ENCODE measurements at regions not wholly inside any gene's neighbourhood (a gene's known extent, or its start where the extent isn't known, plus 50 kb on each side); places are given as distances from the start of the nearest gene placed in this dataset.

GRCh38 chr3:72591522-72592421 lies 256.5 kb downstream of the SHQ1 start:
- ATAC-seq = no peak

GRCh38 chr3:72590732-72591221 lies 257.5 kb downstream of the SHQ1 start:
- ATAC-seq = no peak

- ATAC-seq = no peak
Measured at GRCh38 chr3:72587282-72587681, 261.0 kb downstream of the SHQ1 start.

- ATAC-seq = no peak
Measured at GRCh38 chr3:72586694-72587093, 261.6 kb downstream of the SHQ1 start.

- ATAC-seq = no peak
Measured at GRCh38 chr3:72585966-72586365, 262.3 kb downstream of the SHQ1 start.

- ATAC-seq = no peak
Measured at GRCh38 chr3:72584262-72584661, 264.0 kb downstream of the SHQ1 start.

GRCh38 chr3:72582963-72583362 lies 265.3 kb downstream of the SHQ1 start:
- ATAC-seq = no peak

- peak in 1 of 2 donors; percentile 41 for ATAC-seq
Measured at GRCh38 chr3:72582211-72582878, 265.9 kb downstream of the SHQ1 start.

GRCh38 chr3:72580900-72581299 lies 267.3 kb downstream of the SHQ1 start:
- ATAC-seq = no peak

- no peak for ATAC-seq
Measured at GRCh38 chr3:72580246-72580756, 267.9 kb downstream of the SHQ1 start.

GRCh38 chr3:72579581-72580245 lies 268.5 kb downstream of the SHQ1 start:
- no peak for ATAC-seq

- no peak for ATAC-seq
Measured at GRCh38 chr3:72579191-72579580, 269.1 kb downstream of the SHQ1 start.

- no peak for ATAC-seq
Measured at GRCh38 chr3:72577190-72577589, 271.1 kb downstream of the SHQ1 start.

GRCh38 chr3:72576563-72576962 lies 271.7 kb downstream of the SHQ1 start:
- ATAC-seq = no peak

GRCh38 chr3:72574144-72574543 lies 274.1 kb downstream of the SHQ1 start:
- ATAC-seq = no peak

- ATAC-seq = no peak
Measured at GRCh38 chr3:72573051-72573450, 275.2 kb downstream of the SHQ1 start.

GRCh38 chr3:72572489-72573007 lies 275.7 kb downstream of the SHQ1 start:
- no peak for ATAC-seq

- no peak for ATAC-seq
Measured at GRCh38 chr3:72571638-72572114, 276.6 kb downstream of the SHQ1 start.

GRCh38 chr3:72571052-72571451 lies 277.2 kb downstream of the SHQ1 start:
- ATAC-seq = no peak

GRCh38 chr3:72569754-72570440 lies 278.3 kb downstream of the SHQ1 start:
- no peak for ATAC-seq

GRCh38 chr3:72568083-72568482 lies 280.2 kb downstream of the SHQ1 start:
- ATAC-seq = no peak

GRCh38 chr3:72567474-72567873 lies 280.8 kb downstream of the SHQ1 start:
- no peak for ATAC-seq
